DMS114 treated with DMSO at 0.1 percent for 48 hours (cell line): ENCODE measurements at regions not wholly inside any gene's neighbourhood (a gene's known extent, or its start where the extent isn't known, plus 50 kb on each side); places are given as distances from the start of the nearest gene placed in this dataset.
"Not testable (repeated sequence)": the region's sequence is repeated elsewhere in the genome, so short reads cannot be mapped to it uniquely, and the experiment has no call there.

Experiments used
- DNase-seq: peaks from one replicate; lab custom pipeline; 2025; ENCODE audit not compliant: unreplicated experiment; lab: John Stamatoyannopoulos, UW

GRCh38 chr17:55903028-55903690, 152.3 kb downstream of the PCTP start:
- DNase-seq, result no peak

GRCh38 chr17:55909776-55910175, 158.9 kb downstream of the PCTP start:
- no peak for DNase-seq

- DNase-seq, result no peak
Measured at GRCh38 chr17:55911186-55911585, 160.3 kb downstream of the PCTP start.

- no peak for DNase-seq
Measured at GRCh38 chr17:55925440-55925839, 174.6 kb downstream of the PCTP start.

- DNase-seq, result no peak
Measured at GRCh38 chr17:55926276-55926990, 175.6 kb downstream of the PCTP start.

GRCh38 chr17:55930291-55930809, 179.5 kb downstream of the PCTP start:
- DNase-seq, result no peak

GRCh38 chr17:55931446-55931845, 180.6 kb downstream of the PCTP start:
- DNase-seq, result no peak

GRCh38 chr17:55932973-55933372, 182.1 kb downstream of the PCTP start:
- no peak for DNase-seq

GRCh38 chr17:55939181-55939810, 188.4 kb downstream of the PCTP start:
- not testable (repeated sequence) for DNase-seq

GRCh38 chr17:55959756-55960155, 193.5 kb upstream of the ANKFN1 start:
- DNase-seq, result no peak

GRCh38 chr17:55961386-55961785, 191.9 kb upstream of the ANKFN1 start:
- no peak for DNase-seq

- DNase-seq, result no peak
Measured at GRCh38 chr17:55962951-55963401, 190.3 kb upstream of the ANKFN1 start.

- DNase-seq, result no peak
Measured at GRCh38 chr17:55964191-55964590, 189.1 kb upstream of the ANKFN1 start.

GRCh38 chr17:55965051-55965450, 188.2 kb upstream of the ANKFN1 start:
- no peak for DNase-seq

GRCh38 chr17:55969562-55970324, 183.5 kb upstream of the ANKFN1 start:
- no peak for DNase-seq

GRCh38 chr17:55978578-55978977, 174.7 kb upstream of the ANKFN1 start:
- no peak for DNase-seq

- DNase-seq, result no peak
Measured at GRCh38 chr17:55983096-55983495, 170.2 kb upstream of the ANKFN1 start.

- no peak for DNase-seq
Measured at GRCh38 chr17:55986817-55987216, 166.5 kb upstream of the ANKFN1 start.

- DNase-seq, result no peak
Measured at GRCh38 chr17:55988861-55989260, 164.4 kb upstream of the ANKFN1 start.

- no peak for DNase-seq
Measured at GRCh38 chr17:55990332-55991006, 162.8 kb upstream of the ANKFN1 start.

GRCh38 chr17:55996826-55997225, 156.4 kb upstream of the ANKFN1 start:
- no peak for DNase-seq
